Femur (tissue), 1 donor: ENCODE measurements at regions not wholly inside any gene's neighbourhood (a gene's known extent, or its start where the extent isn't known, plus 50 kb on each side); places are given as distances from the start of the nearest gene placed in this dataset.

ENCODE experiments used
- DNase-seq: peaks from one replicate; pipeline ENCODE4 v3.0.0-alpha.2; 2017

- DNase-seq = no peak
Measured at GRCh38 chr20:16115911-16116552, 457.2 kb downstream of the KIF16B start.

- no peak for DNase-seq
Measured at GRCh38 chr20:16113736-16114135, 459.5 kb downstream of the KIF16B start.

- DNase-seq = no peak
Measured at GRCh38 chr20:16111852-16112412, 461.3 kb downstream of the KIF16B start.

GRCh38 chr20:16111172-16111832, 461.9 kb downstream of the KIF16B start:
- DNase-seq = no peak

GRCh38 chr20:16107172-16107870, 465.9 kb downstream of the KIF16B start:
- DNase-seq = peak; percentile 25

- no peak for DNase-seq
Measured at GRCh38 chr20:16106191-16106849, 466.9 kb downstream of the KIF16B start.

- no peak for DNase-seq
Measured at GRCh38 chr20:16104783-16105182, 468.5 kb downstream of the KIF16B start.
